Endothelial cell of umbilical vein (primary cell): ENCODE measurements at regions not wholly inside any gene's neighbourhood (a gene's known extent, or its start where the extent isn't known, plus 50 kb on each side); places are given as distances from the start of the nearest gene placed in this dataset.

Experiments used
- BruUV-seq: library from RNA; stranded (reverse); fragments of 400-500 nt; replicated peaks from 2 replicates; lab custom pipeline; 2021; lab: Mats Ljungman, UMichigan
- CTCF ChIA-PET: fragments of 300-600, 350-600 bp; sonication (Branson Sonifier 250); formaldehyde crosslinking; loops from one replicate; lab custom pipeline; 2021; ENCODE audit warnings: antibody characterized with exemption, inconsistent platforms; lab: Charles Lee
- POLR2A ChIA-PET: fragments of 300-600, 350-600 bp; sonication (Branson Sonifier 250); formaldehyde crosslinking; loops from one replicate; lab custom pipeline; 2021; ENCODE audit warnings: antibody characterized with exemption, inconsistent platforms; lab: Charles Lee
- DNase-seq: peaks from one replicate; pipeline ENCODE4 v3.0.0-alpha.2; 2011; ENCODE audit warnings: low read depth, low spot score
- FAIRE-seq: peaks from 2 replicates; lab custom pipeline; 2011; peaks lifted over from hg19 to GRCh38; lab: Jason Lieb, UNC
- H2AFZ ChIP-seq: 2 replicates; pipeline ENCODE4 v1.6.0; 2012; ENCODE audit warnings: low read depth, low read length, control low read depth, inconsistent platforms
- H3K27ac ChIP-seq: 2 replicates; pipeline ENCODE4 v1.5.1; 2011; ENCODE audit warnings: low read depth, mild to moderate bottlenecking, control low read depth, low read length, moderate library complexity; ENCODE audit not compliant: insufficient read depth
- H3K27me3 ChIP-seq, 2 experiments: 2 replicates each; pipeline versions ENCODE4 v1.6.0 to v1.6.1; 2011; ENCODE audit warnings: low read length in 2 of 2, mixed read lengths in 1 of 2; ENCODE audit not compliant: control insufficient read depth in 2 of 2, insufficient read depth in 2 of 2
- H3K36me3 ChIP-seq, 2 experiments: 2 replicates in 1 of 2; 3 replicates in 1 of 2; pipeline ENCODE4 v1.5.1; 2011; ENCODE audit warnings: low read length in 2 of 2, mild to moderate bottlenecking in 1 of 2, moderate library complexity in 1 of 2; ENCODE audit not compliant: control insufficient read depth in 2 of 2, insufficient read depth in 2 of 2; ENCODE audit errors: extremely low read depth in 1 of 2
- H3K4me1 ChIP-seq: 3 replicates; pipeline ENCODE4 v1.5.1; 2011; ENCODE audit warnings: mild to moderate bottlenecking, low read length; ENCODE audit not compliant: control insufficient read depth, insufficient read depth; ENCODE audit errors: extremely low read depth
- H3K4me2 ChIP-seq: 2 replicates; pipeline ENCODE4 v1.6.1; 2011; ENCODE audit warnings: low read length, control low read depth, mixed read lengths; ENCODE audit not compliant: insufficient read depth
- H3K4me3 ChIP-seq, 3 experiments: fragments of 200-600 bp in 1 of 3; sonication (generic), shearing (Covaris generic) in 1 of 3; replicated peaks in 1 of 3; 2 replicates each; pipeline ENCODE4 v1.5.1; 2011 to 2016; ENCODE audit warnings: control low read depth in 3 of 3, low read length in 3 of 3, mild to moderate bottlenecking in 2 of 3, inconsistent platforms in 1 of 3, low read depth in 1 of 3, moderate library complexity in 1 of 3; ENCODE audit not compliant: insufficient read depth in 1 of 3
- H3K79me2 ChIP-seq: 2 replicates; pipeline ENCODE4 v1.6.0; 2012; ENCODE audit warnings: low read length, inconsistent platforms; ENCODE audit not compliant: control insufficient read depth, insufficient read depth
- H3K9ac ChIP-seq: replicated peaks from 2 replicates; pipeline ENCODE3; 2011; ENCODE audit warnings: low read length, control low read depth; ENCODE audit not compliant: insufficient read depth; ENCODE audit errors: extremely low read depth
- H3K9me1 ChIP-seq: replicated peaks from 3 replicates; pipeline ENCODE4 v1.6.0; 2011; ENCODE audit warnings: mild to moderate bottlenecking, low read length; ENCODE audit not compliant: control insufficient read depth, insufficient read depth; ENCODE audit errors: extremely low read depth
- H3K9me3 ChIP-seq: replicated peaks from 2 replicates; pipeline ENCODE4 v1.5.1; 2012; ENCODE audit warnings: low read length, inconsistent platforms; ENCODE audit not compliant: control insufficient read depth, insufficient read depth
- H4K20me1 ChIP-seq: replicated peaks from 2 replicates; pipeline ENCODE3; 2011; ENCODE audit warnings: mild to moderate bottlenecking, low read length; ENCODE audit not compliant: control insufficient read depth, insufficient read depth; ENCODE audit errors: extremely low read depth
- FOS ChIP-seq: IDR thresholded peaks from 2 replicates; pipeline ENCODE4 v1.6.1; 2011; ENCODE audit warnings: mild to moderate bottlenecking, low read length, moderate library complexity, borderline replicate concordance; ENCODE audit not compliant: insufficient read depth
- GATA2 ChIP-seq: IDR thresholded peaks from 2 replicates; pipeline ENCODE4 v1.7.0; 2011; ENCODE audit warnings: low read depth, mild to moderate bottlenecking, moderate library complexity, mixed read lengths, low read length; ENCODE audit not compliant: insufficient read length, insufficient read depth
- JUN ChIP-seq: IDR thresholded peaks from 2 replicates; pipeline ENCODE4 v1.6.1; 2011; ENCODE audit warnings: borderline replicate concordance, low read depth; ENCODE audit not compliant: insufficient read length, insufficient read depth
- MYC ChIP-seq: IDR thresholded peaks from one replicate; pipeline ENCODE4 v1.6.1; 2011; ENCODE audit warnings: mild to moderate bottlenecking, low read depth, low read length
- POLR2AphosphoS5 ChIP-seq: IDR thresholded peaks from 2 replicates; pipeline ENCODE4 v1.6.1; 2012; ENCODE audit warnings: low read depth, mild to moderate bottlenecking, control low read depth, low read length, moderate library complexity; ENCODE audit not compliant: insufficient read depth
- dilution Hi-C: fragments of 300-500 bp; cut with MboI; formaldehyde crosslinking; loops from one replicate; pipeline ENCODE4 v1.15.0; 2019; ENCODE audit warnings: low sequenced_read_pairs; ENCODE audit not compliant: extremely low pct_ligation_motif_present
- intact Hi-C: fragments of 100-400 bp; cut with micrococcal nuclease; formaldehyde crosslinking; loops from one replicate; pipeline ENCODE4 v1.10.0; 2022
- TF ChIP-seq, protein P1 (sequence below): IDR thresholded peaks from 2 replicates; pipeline ENCODE4 v1.6.1; 2011; ENCODE audit not compliant: insufficient read depth, insufficient read length
- TF ChIP-seq, protein P2 (sequence below), 2 donors: IDR thresholded peaks; 1 replicate in 1 of 2; 2 replicates in 1 of 2; pipeline ENCODE4 v1.5.1; 2011; ENCODE audit warnings: low read length in 2 of 2, mild to moderate bottlenecking in 2 of 2, moderate library complexity in 2 of 2, control low read depth in 1 of 2, inconsistent platforms in 1 of 2, low read depth in 1 of 2; ENCODE audit not compliant: insufficient read depth in 1 of 2; ENCODE audit errors: extremely low read depth in 1 of 2

DNA sequence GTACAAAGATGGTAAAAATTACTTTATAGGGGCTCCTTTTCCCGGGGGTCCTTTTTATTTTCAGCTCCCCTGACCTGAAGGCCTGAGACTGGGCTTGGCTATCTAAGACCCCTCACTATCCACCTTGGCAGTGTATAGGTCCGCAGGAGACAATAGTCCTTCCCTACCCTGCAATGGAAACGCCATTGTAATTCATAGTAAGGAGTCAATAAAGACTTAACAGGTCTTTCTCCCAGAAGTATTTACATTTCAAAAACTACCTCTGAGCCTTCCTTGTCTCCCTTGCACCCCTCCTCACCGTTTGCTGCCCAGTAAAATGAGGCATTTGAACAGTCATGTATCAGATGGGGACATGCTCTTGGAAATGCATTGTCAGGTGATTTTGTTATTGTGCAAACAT is 401.2 kb upstream of the CNKSR2 start:
- no peak overlapping the region for H3K4me3 ChIP-seq
- TF ChIP-seq POLR2AphosphoS5 (no peak), MYC (no peak), FOS (no peak)
- TF ChIP-seq, protein P1, sequence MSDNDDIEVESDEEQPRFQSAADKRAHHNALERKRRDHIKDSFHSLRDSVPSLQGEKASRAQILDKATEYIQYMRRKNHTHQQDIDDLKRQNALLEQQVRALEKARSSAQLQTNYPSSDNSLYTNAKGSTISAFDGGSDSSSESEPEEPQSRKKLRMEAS = no peak
- intact Hi-C loops = no loop called here
- DNase-seq (no peak), FAIRE-seq (no peak)
- no peak overlapping the region for H3K4me2 ChIP-seq
- no peak overlapping the region for H3K9ac ChIP-seq
- no peaks in the 10 kb centered on the region for H3K36me3 ChIP-seq
- no peaks in the 10 kb centered on the region for H3K79me2 ChIP-seq
- no peak overlapping the region for H3K27ac ChIP-seq
- H3K9me1 ChIP-seq = no peaks in the 10 kb centered on the region
- ChIA-PET POLR2A (no interaction called here), CTCF (no interaction called here)
- no peaks in the 10 kb centered on the region for H3K4me1 ChIP-seq
- dilution Hi-C loops = no loop called here
- no peaks in the 10 kb centered on the region for H3K27me3 ChIP-seq
- no TSS peak for BruUV-seq
- no peak overlapping the region for H2AFZ ChIP-seq
- no peaks in the 10 kb centered on the region for H4K20me1 ChIP-seq
- H3K9me3 ChIP-seq = no peaks in the 10 kb centered on the region

DNA sequence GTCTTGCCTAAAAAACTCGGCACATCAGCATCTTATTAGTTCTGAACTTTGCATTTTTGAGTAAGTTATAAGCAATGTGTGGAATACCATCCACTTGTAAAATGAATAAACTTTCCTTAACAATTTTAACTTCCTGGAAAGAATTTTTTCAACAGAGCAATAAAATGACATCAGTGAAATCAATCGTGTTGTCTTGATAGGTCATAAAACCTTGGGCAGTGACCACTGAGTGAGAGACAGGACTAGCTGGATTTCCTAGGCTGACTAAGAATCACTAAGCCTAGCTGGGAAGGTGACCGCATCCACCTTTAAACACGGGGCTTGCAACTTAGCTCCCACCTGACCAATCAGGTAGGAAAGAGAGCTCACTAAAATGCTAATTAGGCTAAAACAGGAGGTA is 403.0 kb upstream of the CNKSR2 start:
- ChIA-PET POLR2A (no interaction called here), CTCF (no interaction called here)
- no peaks in the 10 kb centered on the region for H3K79me2 ChIP-seq
- no TSS peak for BruUV-seq
- H3K4me2 ChIP-seq = no peak overlapping the region
- H3K9ac ChIP-seq = no peak overlapping the region
- FAIRE-seq (no peak), DNase-seq (no peak)
- no peaks in the 10 kb centered on the region for H4K20me1 ChIP-seq
- TF ChIP-seq, protein P2, sequence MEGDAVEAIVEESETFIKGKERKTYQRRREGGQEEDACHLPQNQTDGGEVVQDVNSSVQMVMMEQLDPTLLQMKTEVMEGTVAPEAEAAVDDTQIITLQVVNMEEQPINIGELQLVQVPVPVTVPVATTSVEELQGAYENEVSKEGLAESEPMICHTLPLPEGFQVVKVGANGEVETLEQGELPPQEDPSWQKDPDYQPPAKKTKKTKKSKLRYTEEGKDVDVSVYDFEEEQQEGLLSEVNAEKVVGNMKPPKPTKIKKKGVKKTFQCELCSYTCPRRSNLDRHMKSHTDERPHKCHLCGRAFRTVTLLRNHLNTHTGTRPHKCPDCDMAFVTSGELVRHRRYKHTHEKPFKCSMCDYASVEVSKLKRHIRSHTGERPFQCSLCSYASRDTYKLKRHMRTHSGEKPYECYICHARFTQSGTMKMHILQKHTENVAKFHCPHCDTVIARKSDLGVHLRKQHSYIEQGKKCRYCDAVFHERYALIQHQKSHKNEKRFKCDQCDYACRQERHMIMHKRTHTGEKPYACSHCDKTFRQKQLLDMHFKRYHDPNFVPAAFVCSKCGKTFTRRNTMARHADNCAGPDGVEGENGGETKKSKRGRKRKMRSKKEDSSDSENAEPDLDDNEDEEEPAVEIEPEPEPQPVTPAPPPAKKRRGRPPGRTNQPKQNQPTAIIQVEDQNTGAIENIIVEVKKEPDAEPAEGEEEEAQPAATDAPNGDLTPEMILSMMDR (IDR thresholded peaks at IDR 0.05; ENCODE audit: extremely low read depth in 1 of 2, insufficient read depth in 1 of 2, low read depth in 1 of 2, low read length in 2 of 2) = no peak
- TF ChIP-seq POLR2AphosphoS5 (no peak), JUN (no peak), GATA2 (no peak)
- TF ChIP-seq, protein P1 = no peak
- no peak overlapping the region for H3K27ac ChIP-seq
- H2AFZ ChIP-seq = no peak overlapping the region
- no peaks in the 10 kb centered on the region for H3K36me3 ChIP-seq
- no peaks in the 10 kb centered on the region for H3K9me1 ChIP-seq
- H3K27me3 ChIP-seq = no peaks in the 10 kb centered on the region
- no peaks in the 10 kb centered on the region for H3K4me1 ChIP-seq
- no peaks in the 10 kb centered on the region for H3K9me3 ChIP-seq
- intact Hi-C loops (no loop called here), dilution Hi-C loops (no loop called here)
- no peak overlapping the region for H3K4me3 ChIP-seq
